Loucy (cell line): ENCODE measurements at regions not wholly inside any gene's neighbourhood (a gene's known extent, or its start where the extent isn't known, plus 50 kb on each side); places are given as distances from the start of the nearest gene placed in this dataset.
A peak's percentile ranks its signal among the peaks of the same experiment; 100 is the strongest.

Experiments
- H2AFZ ChIP-seq: fragments of 200-600 bp; sonication (generic); 2 replicates; pipeline ENCODE4 v1.6.0; 2016; ENCODE audit warnings: antibody characterized with exemption, mild to moderate bottlenecking, low read length, moderate library complexity
- H3F3A ChIP-seq: fragments of 200-600 bp; 2 replicates; pipeline ENCODE4 v1.6.0; 2016; ENCODE audit warnings: antibody characterized with exemption, low read depth, mild to moderate bottlenecking
- H3K27me3 ChIP-seq: fragments of 200-600 bp; sonication (generic); 2 replicates; pipeline ENCODE4 v1.6.1; 2014; ENCODE audit warnings: low read length, mild to moderate bottlenecking; ENCODE audit not compliant: insufficient read depth, poor library complexity, severe bottlenecking
- H3K36me3 ChIP-seq: fragments of 200-600 bp; sonication (generic); 2 replicates; pipeline ENCODE4 v1.6.1; 2016; ENCODE audit warnings: low read length; ENCODE audit not compliant: insufficient read depth
- H3K4me1 ChIP-seq: fragments of 200-600 bp; sonication (generic); 2 replicates; pipeline ENCODE4 v1.5.1; 2014; ENCODE audit warnings: low read length, mild to moderate bottlenecking; ENCODE audit not compliant: insufficient read depth, poor library complexity, severe bottlenecking
- H3K4me2 ChIP-seq: fragments of 200-600 bp; sonication (generic); 2 replicates; pipeline ENCODE4 v1.6.0; 2014; ENCODE audit warnings: antibody characterized with exemption, low read length, low read depth, mild to moderate bottlenecking; ENCODE audit not compliant: poor library complexity, severe bottlenecking
- H3K4me3 ChIP-seq: fragments of 200-600 bp; sonication (generic); 2 replicates; pipeline ENCODE4 v1.5.1; 2014; ENCODE audit warnings: low read length, mild to moderate bottlenecking, mixed read lengths; ENCODE audit not compliant: poor library complexity, severe bottlenecking
- H3K79me2 ChIP-seq: fragments of 200-600 bp; sonication (generic); 2 replicates; pipeline ENCODE4 v1.6.1; 2014; ENCODE audit warnings: low read length; ENCODE audit not compliant: insufficient read depth
- H3K9ac ChIP-seq: fragments of 200-600 bp; sonication (generic); 2 replicates; pipeline ENCODE4 v1.6.0; 2014; ENCODE audit warnings: mild to moderate bottlenecking, low read depth, low read length, moderate library complexity; ENCODE audit not compliant: poor library complexity, severe bottlenecking
- H3K9me2 ChIP-seq: fragments of 200-600 bp; sonication (generic); replicated peaks from 2 replicates; pipeline ENCODE4 v1.6.1; 2016; ENCODE audit warnings: low read depth, low read length, mixed read lengths
- H3K9me3 ChIP-seq: fragments of 200-600 bp; sonication (generic); 2 replicates; pipeline ENCODE4 v1.6.1; 2014; ENCODE audit warnings: mild to moderate bottlenecking, antibody characterized with exemption, low read length, low read depth; ENCODE audit not compliant: insufficient read depth
- H4K20me1 ChIP-seq: fragments of 200-600 bp; sonication (generic); 2 replicates; pipeline ENCODE4 v1.6.0; 2014; ENCODE audit warnings: antibody characterized with exemption, low read length, mild to moderate bottlenecking; ENCODE audit not compliant: insufficient read depth, poor library complexity, severe bottlenecking
- EZH2phosphoT487 ChIP-seq: fragments of 200-600 bp; IDR thresholded peaks from 2 replicates; pipeline ENCODE4 v1.6.1; 2018; ENCODE audit warnings: antibody characterized with exemption, mild to moderate bottlenecking, moderate library complexity, borderline replicate concordance
- TF ChIP-seq, protein P1 (sequence below): fragments of 200-600 bp; sonication (generic); conservative IDR thresholded peaks from 2 replicates; pipeline ENCODE4 v1.5.1; 2014; ENCODE audit warnings: mild to moderate bottlenecking, antibody characterized with exemption, low read length

DNA sequence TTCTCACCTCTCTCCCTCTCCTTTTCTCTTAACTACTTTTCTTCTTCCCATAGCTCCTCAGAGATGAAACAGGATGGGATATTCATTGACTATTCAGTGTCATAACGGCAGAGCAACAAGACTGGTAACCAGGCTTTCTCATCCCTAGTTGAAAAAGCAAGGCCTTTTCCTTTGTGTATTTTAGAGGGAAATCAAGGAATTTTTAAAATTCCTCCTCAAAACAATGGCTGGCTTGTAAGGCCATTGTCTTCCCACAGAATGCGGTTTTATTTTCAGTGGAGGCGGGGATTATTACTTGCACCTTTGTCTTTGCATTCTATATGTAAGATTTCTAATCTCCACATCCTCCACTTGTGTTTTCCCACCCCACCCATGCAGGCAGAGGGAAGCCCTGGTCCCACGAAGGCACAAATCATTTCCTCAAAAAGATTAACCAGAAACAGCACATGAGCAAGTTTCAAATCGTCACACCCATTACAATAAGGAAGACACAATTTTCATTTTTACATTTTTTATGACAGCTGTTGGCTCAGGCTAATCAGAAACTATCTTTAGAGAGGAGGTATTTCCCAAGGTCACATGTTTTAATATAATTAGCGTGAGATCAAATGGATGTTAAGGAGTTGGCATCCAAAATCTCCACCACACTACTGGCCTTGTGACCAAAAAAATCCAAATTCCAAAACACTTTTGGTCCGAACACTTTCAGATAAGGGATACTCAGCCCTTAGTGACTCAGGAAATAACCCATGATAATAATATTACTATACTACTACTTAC, 53.0 kb upstream of the KDR start:
- H3K27me3 ChIP-seq, result no peaks in the 10 kb centered on the region
- H2AFZ ChIP-seq, result no peak overlapping the region
- no peak overlapping the region for H3K9ac ChIP-seq
- no peaks in the 10 kb centered on the region for H4K20me1 ChIP-seq
- H3F3A ChIP-seq, result no peaks in the 10 kb centered on the region
- no peaks in the 10 kb centered on the region for H3K36me3 ChIP-seq
- H3K4me2 ChIP-seq, result no peak overlapping the region
- no peak overlapping the region for H3K4me3 ChIP-seq
- no peaks in the 10 kb centered on the region for H3K9me3 ChIP-seq
- H3K9me2 ChIP-seq, result no peaks in the 10 kb centered on the region
- H3K4me1 ChIP-seq, result peaks cover 12% of the 10 kb centered on the region
- H3K79me2 ChIP-seq, result no peaks in the 10 kb centered on the region
- TF ChIP-seq, protein P1, sequence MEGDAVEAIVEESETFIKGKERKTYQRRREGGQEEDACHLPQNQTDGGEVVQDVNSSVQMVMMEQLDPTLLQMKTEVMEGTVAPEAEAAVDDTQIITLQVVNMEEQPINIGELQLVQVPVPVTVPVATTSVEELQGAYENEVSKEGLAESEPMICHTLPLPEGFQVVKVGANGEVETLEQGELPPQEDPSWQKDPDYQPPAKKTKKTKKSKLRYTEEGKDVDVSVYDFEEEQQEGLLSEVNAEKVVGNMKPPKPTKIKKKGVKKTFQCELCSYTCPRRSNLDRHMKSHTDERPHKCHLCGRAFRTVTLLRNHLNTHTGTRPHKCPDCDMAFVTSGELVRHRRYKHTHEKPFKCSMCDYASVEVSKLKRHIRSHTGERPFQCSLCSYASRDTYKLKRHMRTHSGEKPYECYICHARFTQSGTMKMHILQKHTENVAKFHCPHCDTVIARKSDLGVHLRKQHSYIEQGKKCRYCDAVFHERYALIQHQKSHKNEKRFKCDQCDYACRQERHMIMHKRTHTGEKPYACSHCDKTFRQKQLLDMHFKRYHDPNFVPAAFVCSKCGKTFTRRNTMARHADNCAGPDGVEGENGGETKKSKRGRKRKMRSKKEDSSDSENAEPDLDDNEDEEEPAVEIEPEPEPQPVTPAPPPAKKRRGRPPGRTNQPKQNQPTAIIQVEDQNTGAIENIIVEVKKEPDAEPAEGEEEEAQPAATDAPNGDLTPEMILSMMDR, result no peak
- no peak for TF ChIP-seq EZH2phosphoT487

DNA sequence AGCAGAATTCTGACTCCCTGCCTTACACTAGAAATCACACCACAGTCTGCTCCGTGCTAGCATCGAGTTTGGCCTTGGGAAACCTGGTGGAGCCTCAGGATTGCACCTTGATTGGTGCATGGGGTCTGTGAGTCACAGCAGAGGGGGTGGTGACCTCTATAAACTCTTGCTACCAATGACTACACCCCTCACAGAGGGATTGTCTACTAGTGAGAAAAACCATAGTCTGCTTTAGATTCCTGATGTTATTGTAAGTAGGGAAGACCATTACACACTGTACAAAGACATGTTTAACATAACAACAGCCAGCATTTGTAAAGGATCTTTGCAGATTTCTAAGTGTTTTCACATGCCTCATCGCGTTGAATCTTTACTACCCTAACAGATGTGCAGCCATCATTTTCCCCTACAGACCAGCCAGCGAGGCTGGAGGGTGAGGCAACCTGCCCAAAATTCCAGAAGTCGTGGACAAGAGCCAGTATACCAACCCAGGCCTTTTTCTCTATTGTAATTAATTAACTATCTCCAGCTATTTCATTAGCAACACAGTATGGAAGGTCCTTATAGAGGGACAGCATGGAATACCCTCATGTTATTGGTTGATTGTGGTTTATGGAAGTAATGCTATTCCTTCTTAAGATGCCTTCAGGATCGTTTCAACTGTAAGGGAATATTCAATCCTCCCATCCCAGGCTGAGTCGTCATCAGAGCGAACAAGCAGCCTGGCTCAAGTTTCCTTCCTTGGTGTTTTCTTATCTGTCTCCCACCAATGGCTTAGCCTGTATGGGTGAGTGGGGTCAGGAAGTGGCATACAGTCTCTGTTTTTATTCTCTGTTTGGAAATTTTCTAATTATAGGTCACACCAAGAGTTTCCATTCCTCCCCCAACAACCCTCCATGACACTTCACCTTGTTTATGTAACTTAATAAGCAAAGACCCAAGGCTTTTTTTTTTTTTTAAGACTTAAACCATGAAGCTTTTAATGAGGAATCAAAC, 55.9 kb upstream of the KDR start:
- H2AFZ ChIP-seq, result no peak overlapping the region
- H3K4me1 ChIP-seq, result peaks cover 12% of the 10 kb centered on the region
- H3F3A ChIP-seq, result no peaks in the 10 kb centered on the region
- H3K79me2 ChIP-seq, result no peaks in the 10 kb centered on the region
- H4K20me1 ChIP-seq, result no peaks in the 10 kb centered on the region
- H3K9ac ChIP-seq, result no peak overlapping the region
- H3K9me3 ChIP-seq, result no peaks in the 10 kb centered on the region
- no peaks in the 10 kb centered on the region for H3K27me3 ChIP-seq
- no peak overlapping the region for H3K4me3 ChIP-seq
- H3K36me3 ChIP-seq, result no peaks in the 10 kb centered on the region
- H3K9me2 ChIP-seq, result no peaks in the 10 kb centered on the region
- peak overlapping the region; percentile 14 for H3K4me2 ChIP-seq
- TF ChIP-seq EZH2phosphoT487, result no peak
- TF ChIP-seq, protein P1, result no peak

DNA sequence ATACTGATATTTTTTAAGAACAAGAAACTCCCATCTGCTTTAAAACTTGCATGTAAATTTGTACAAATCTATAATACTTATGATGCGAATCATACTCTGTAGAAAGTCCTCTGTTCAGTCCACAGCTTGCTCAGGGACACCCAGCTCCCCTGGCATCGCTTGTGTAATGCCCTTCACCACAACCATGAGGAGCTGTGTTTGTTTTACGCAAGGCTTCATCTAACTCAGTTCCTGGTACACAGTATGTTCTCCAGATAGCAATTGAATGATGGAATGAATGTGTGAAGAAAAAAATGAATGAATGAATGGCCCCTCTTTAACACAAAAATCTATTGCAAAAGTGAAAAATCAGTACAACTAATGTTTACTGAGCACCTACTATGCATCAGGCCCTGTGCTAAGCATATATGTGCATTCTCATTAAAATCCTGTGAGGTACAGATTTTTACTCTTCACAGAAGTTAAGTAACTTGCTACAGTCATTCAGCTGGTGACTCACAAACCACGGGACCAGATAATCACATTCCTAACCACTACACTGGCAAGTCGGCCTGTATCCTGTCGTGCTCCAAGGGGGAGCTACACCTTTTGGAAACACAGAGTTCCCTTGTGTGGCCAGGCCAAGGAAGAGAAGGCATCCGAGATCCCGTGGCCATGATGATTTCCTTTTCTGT, 58.7 kb upstream of the KDR start:
- no peak overlapping the region for H3K4me3 ChIP-seq
- H3K36me3 ChIP-seq, result no peaks in the 10 kb centered on the region
- no peak overlapping the region for H3K4me2 ChIP-seq
- peaks cover 12% of the 10 kb centered on the region for H3K4me1 ChIP-seq
- H3K79me2 ChIP-seq, result no peaks in the 10 kb centered on the region
- no peaks in the 10 kb centered on the region for H4K20me1 ChIP-seq
- no peaks in the 10 kb centered on the region for H3K9me2 ChIP-seq
- TF ChIP-seq, protein P1, result no peak
- no peak for TF ChIP-seq EZH2phosphoT487
- no peaks in the 10 kb centered on the region for H3K9me3 ChIP-seq
- no peaks in the 10 kb centered on the region for H3K27me3 ChIP-seq
- no peaks in the 10 kb centered on the region for H3F3A ChIP-seq
- H2AFZ ChIP-seq, result no peak overlapping the region
- H3K9ac ChIP-seq, result no peak overlapping the region
